Esophagus (tissue), 2 donors: ENCODE measurements at regions not wholly inside any gene's neighbourhood (a gene's known extent, or its start where the extent isn't known, plus 50 kb on each side); places are given as distances from the start of the nearest gene placed in this dataset.
A peak's percentile ranks its signal among the peaks of the same experiment; 100 is the strongest.
"Not testable (repeated sequence)": the region's sequence is repeated elsewhere in the genome, so short reads cannot be mapped to it uniquely, and the experiment has no call there.

ENCODE experiments used
- H3K27ac ChIP-seq, 2 donors: one replicate each; pipeline ENCODE4 v1.5.1; 2013; ENCODE audit warnings: low read depth in 2 of 2, mild to moderate bottlenecking in 2 of 2, inconsistent platforms in 1 of 2, low read length in 1 of 2, moderate library complexity in 1 of 2
- H3K27me3 ChIP-seq, 2 donors: one replicate each; pipeline ENCODE4 v1.6.1; 2013; ENCODE audit warnings: low read length in 2 of 2, control low read depth in 1 of 2, mild to moderate bottlenecking in 1 of 2; ENCODE audit not compliant: insufficient read depth in 2 of 2, control insufficient read depth in 1 of 2
- H3K36me3 ChIP-seq, 2 donors: one replicate each; pipeline ENCODE4 v1.6.1; 2013; ENCODE audit warnings: low read length in 1 of 2; ENCODE audit not compliant: control insufficient read depth in 2 of 2, insufficient read depth in 2 of 2
- H3K4me1 ChIP-seq, 2 donors: one replicate each; pipeline ENCODE4 v1.6.1; 2013; ENCODE audit warnings: low read length in 1 of 2; ENCODE audit not compliant: control insufficient read depth in 2 of 2, insufficient read depth in 2 of 2
- H3K4me3 ChIP-seq, 2 donors: one replicate each; pipeline ENCODE4 v1.5.1; 2013; ENCODE audit warnings: low read length in 2 of 2, mild to moderate bottlenecking in 2 of 2, low read depth in 1 of 2, moderate library complexity in 1 of 2
- H3K9me3 ChIP-seq, 2 donors: one replicate each; pipeline ENCODE4 v1.6.1; 2013; ENCODE audit warnings: mild to moderate bottlenecking in 2 of 2, low read depth in 1 of 2, low read length in 1 of 2, moderate library complexity in 1 of 2; ENCODE audit not compliant: control insufficient read depth in 2 of 2, insufficient read depth in 1 of 2
- WGBS, 2 donors: extraction: QIAGEN DNeasy Blood & Tissue Kit; methylation state at CpG; one replicate each; pipeline ENCODE4 v1.1.7; 2013; 5-methylcytosine and 5-hydroxymethylcytosine counted together
- donor health status: healthy with polysubstance abuse.
- donor health status: Bipolar disorder and iron deficiency.

GRCh38 chr2:100707016-100707947 lies 112.7 kb upstream of the NPAS2 start:
- H3K4me3 ChIP-seq: no peak overlapping the region
- peak overlapping the region; percentile 32 to 63 for H3K27ac ChIP-seq
- peaks cover 0 to 3% of the 10 kb centered on the region in 2 donors for H3K4me1 ChIP-seq
- 49 to 66% methylated on average over 21 of the region's 21 CpGs for WGBS, 2 donors
- no peaks in the 10 kb centered on the region for H3K27me3 ChIP-seq
- no peaks in the 10 kb centered on the region for H3K36me3 ChIP-seq
- no peaks in the 10 kb centered on the region for H3K9me3 ChIP-seq

GRCh38 chr2:100708333-100708732 lies 111.6 kb upstream of the NPAS2 start:
- 64 to 69% methylated on average over 3 of the region's 3 CpGs for WGBS, 2 donors
- Histone ChIP-seq H3K36me3 (no peaks in the 10 kb centered on the region), H3K9me3 (no peaks in the 10 kb centered on the region), H3K27me3 (no peaks in the 10 kb centered on the region), H3K4me1 (peaks cover 0 to 3% of the 10 kb centered on the region in 2 donors), H3K4me3 (no peak overlapping the region), H3K27ac (no peak overlapping the region)

- Histone ChIP-seq H3K9me3 (peaks cover 0 to 2% of the 10 kb centered on the region in 2 donors), H3K4me3 (no peak overlapping the region), H3K27ac (no peak overlapping the region), H3K36me3 (no peaks in the 10 kb centered on the region), H3K27me3 (no peaks in the 10 kb centered on the region), H3K4me1 (no peaks in the 10 kb centered on the region)
- WGBS, 2 donors: 45 to 66% methylated on average over 2 of the region's 2 CpGs
Observed at GRCh38 chr2:100713106-100713505, 106.8 kb upstream of the NPAS2 start.

GRCh38 chr2:100714396-100715010 lies 105.4 kb upstream of the NPAS2 start:
- not testable (repeated sequence) for H3K9me3 ChIP-seq, H3K27me3 ChIP-seq, H3K4me3 ChIP-seq, H3K36me3 ChIP-seq, H3K4me1 ChIP-seq, H3K27ac ChIP-seq
- WGBS, 2 donors: 85 to 86% methylated on average over 5 of the region's 5 CpGs

- H3K4me3 ChIP-seq, H3K27ac ChIP-seq: not testable (repeated sequence)
Observed at GRCh38 chr2:100715861-100716260, 104.1 kb upstream of the NPAS2 start.

GRCh38 chr2:100716581-100716980 lies 103.4 kb upstream of the NPAS2 start:
- no peaks in the 10 kb centered on the region for H3K36me3 ChIP-seq
- H3K27me3 ChIP-seq: no peaks in the 10 kb centered on the region
- H3K4me1 ChIP-seq: no peaks in the 10 kb centered on the region
- H3K4me3 ChIP-seq: no peak overlapping the region
- no peak overlapping the region for H3K27ac ChIP-seq
- 84 to 87% methylated on average over 2 of the region's 2 CpGs for WGBS, 2 donors
- peaks cover 0 to 2% of the 10 kb centered on the region in 2 donors for H3K9me3 ChIP-seq

More at GRCh38 chr2:100715861-100716260, 104.1 kb upstream of the NPAS2 start:
- H3K36me3 ChIP-seq, H3K27me3 ChIP-seq, H3K9me3 ChIP-seq, H3K4me1 ChIP-seq: not testable (repeated sequence)
- WGBS, 2 donors: 85 to 90% methylated on average over 4 of the region's 4 CpGs

GRCh38 chr2:100718065-100718629 lies 101.8 kb upstream of the NPAS2 start:
- no peak overlapping the region for H3K27ac ChIP-seq
- WGBS, 2 donors: 52 to 57% methylated on average over 3 of the region's 3 CpGs

GRCh38 chr2:100720445-100720844 lies 99.5 kb upstream of the NPAS2 start:
- 74 to 81% methylated on average over 3 of the region's 3 CpGs for WGBS, 2 donors
- H3K27ac ChIP-seq: no peak overlapping the region
- H3K4me1 ChIP-seq: no peaks in the 10 kb centered on the region
- H3K36me3 ChIP-seq: no peaks in the 10 kb centered on the region
- H3K9me3 ChIP-seq: no peaks in the 10 kb centered on the region
- no peaks in the 10 kb centered on the region for H3K27me3 ChIP-seq
- no peak overlapping the region for H3K4me3 ChIP-seq

More at GRCh38 chr2:100718065-100718629, 101.8 kb upstream of the NPAS2 start:
- H3K27me3 ChIP-seq: no peaks in the 10 kb centered on the region
- H3K4me3 ChIP-seq: no peak overlapping the region
- peaks cover 0 to 2% of the 10 kb centered on the region in 2 donors for H3K9me3 ChIP-seq
- H3K36me3 ChIP-seq: no peaks in the 10 kb centered on the region
- H3K4me1 ChIP-seq: no peaks in the 10 kb centered on the region

- no peaks in the 10 kb centered on the region for H3K27me3 ChIP-seq
- H3K4me1 ChIP-seq: no peaks in the 10 kb centered on the region
- H3K9me3 ChIP-seq: no peaks in the 10 kb centered on the region
- no peak overlapping the region for H3K4me3 ChIP-seq
- H3K36me3 ChIP-seq: no peaks in the 10 kb centered on the region
- 64 to 65% methylated on average over 5 of the region's 5 CpGs for WGBS, 2 donors
- no peak overlapping the region for H3K27ac ChIP-seq
Observed at GRCh38 chr2:100721693-100722092, 98.2 kb upstream of the NPAS2 start.
